Sigmoid colon (tissue), 6 donors: ENCODE measurements at regions not wholly inside any gene's neighbourhood (a gene's known extent, or its start where the extent isn't known, plus 50 kb on each side); places are given as distances from the start of the nearest gene placed in this dataset.

Experiments used
- DNase-seq: peaks from one replicate; pipeline ENCODE4 v3.0.0-alpha.2; 2019
- H3K27ac ChIP-seq, 4 donors: fragments of 200-600 bp; sonication (generic); one replicate each; pipeline ENCODE4 v1.5.1; 2016 to 2019; ENCODE audit warnings: mild to moderate bottlenecking in 1 of 4
- H3K27me3 ChIP-seq, 3 donors: fragments of 200-600 bp; sonication (generic); one replicate each; pipeline ENCODE4 v1.5.1; 2019; ENCODE audit warnings: mild to moderate bottlenecking in 1 of 3
- H3K36me3 ChIP-seq, 4 donors: fragments of 200-600 bp; sonication (generic); one replicate each; pipeline ENCODE4 v1.5.1; 2016 to 2019
- H3K4me1 ChIP-seq, 4 donors: fragments of 200-600 bp; sonication (generic); one replicate each; pipeline ENCODE4 v1.5.1; 2017 to 2019
- H3K4me3 ChIP-seq, 4 donors: fragments of 200-600 bp; sonication (generic); one replicate each; pipeline ENCODE4 v1.5.1; 2017 to 2019; ENCODE audit warnings: mild to moderate bottlenecking in 2 of 4, moderate library complexity in 1 of 4
- H3K9me3 ChIP-seq, 4 donors: fragments of 200-600 bp in 3 of 4; sonication (generic) in 3 of 4; one replicate each; pipeline versions ENCODE4 v1.5.1 to v1.6.1; 2013 to 2019
- EP300 ChIP-seq, 4 donors: sonication (generic); formaldehyde crosslinking; IDR thresholded peaks; one replicate each; pipeline ENCODE4 v1.6.1; 2017; ENCODE audit warnings: antibody characterized with exemption in 4 of 4
- POLR2A ChIP-seq, 2 donors: fragments of 450-650 bp; IDR thresholded peaks; one replicate each; pipeline ENCODE4 v1.6.1; 2016; ENCODE audit warnings: antibody characterized with exemption in 2 of 2, mild to moderate bottlenecking in 2 of 2, moderate library complexity in 2 of 2
- POLR2AphosphoS5 ChIP-seq, 4 donors: sonication (generic); formaldehyde crosslinking; IDR thresholded peaks; one replicate each; pipeline ENCODE4 v1.6.1; 2017; ENCODE audit warnings: antibody characterized with exemption in 4 of 4
- WGBS, 2 donors: extraction: QIAGEN DNeasy Blood & Tissue Kit; methylation state at CpG; one replicate each; pipeline ENCODE4 v1.1.7; 2013; 5-methylcytosine and 5-hydroxymethylcytosine counted together
- intact Hi-C: fragments of 100-400 bp; cut with DNase I; formaldehyde crosslinking; loops from one replicate; pipeline ENCODE4 v1.15.1; 2023
- TF ChIP-seq, protein P1 (sequence below), 4 experiments: fragments of 450-650 bp in 3 of 4; fragments of 200-600 bp in 1 of 4; IDR thresholded peaks; one replicate each; pipeline ENCODE4 v1.5.1; 2016 to 2019; ENCODE audit warnings: antibody characterized with exemption in 4 of 4, mild to moderate bottlenecking in 3 of 4, moderate library complexity in 2 of 4
- donor health status: healthy with polysubstance abuse.
- donor health status: healthy.

DNA sequence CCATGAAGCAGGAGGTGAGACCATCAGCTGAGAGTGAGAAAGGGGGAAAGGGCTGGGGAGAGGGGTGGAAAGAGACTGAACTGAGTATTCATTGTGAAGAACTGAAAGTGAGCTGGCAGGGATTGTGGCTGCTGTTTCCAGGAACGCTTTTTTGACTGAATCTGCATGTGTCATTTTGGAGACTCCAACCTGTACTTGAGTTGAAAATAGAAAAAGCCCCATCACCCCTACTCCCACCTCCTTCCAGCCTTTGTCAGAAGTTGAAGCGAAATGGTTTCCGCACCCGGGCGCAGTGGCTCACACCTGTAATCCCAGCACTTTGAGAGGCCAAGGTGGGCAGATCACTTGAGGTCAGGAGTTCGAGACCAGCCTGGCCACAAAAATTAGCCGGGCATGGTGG, 128.0 kb upstream of the GPR12 start:
- H3K4me3 ChIP-seq = no peak overlapping the region
- DNase-seq = no peak
- H3K4me1 ChIP-seq = no peaks in the 10 kb centered on the region
- 89 to 92% methylated on average over 7 of the region's 7 CpGs for WGBS, 2 donors
- H3K9me3 ChIP-seq = no peaks in the 10 kb centered on the region
- no peak for TF ChIP-seq EP300 (IDR thresholded peaks at IDR 0.05)
- no peaks in the 10 kb centered on the region for H3K36me3 ChIP-seq
- H3K27me3 ChIP-seq = no peaks in the 10 kb centered on the region
- H3K27ac ChIP-seq = no peak overlapping the region
- intact Hi-C loops = no loop called here

DNA sequence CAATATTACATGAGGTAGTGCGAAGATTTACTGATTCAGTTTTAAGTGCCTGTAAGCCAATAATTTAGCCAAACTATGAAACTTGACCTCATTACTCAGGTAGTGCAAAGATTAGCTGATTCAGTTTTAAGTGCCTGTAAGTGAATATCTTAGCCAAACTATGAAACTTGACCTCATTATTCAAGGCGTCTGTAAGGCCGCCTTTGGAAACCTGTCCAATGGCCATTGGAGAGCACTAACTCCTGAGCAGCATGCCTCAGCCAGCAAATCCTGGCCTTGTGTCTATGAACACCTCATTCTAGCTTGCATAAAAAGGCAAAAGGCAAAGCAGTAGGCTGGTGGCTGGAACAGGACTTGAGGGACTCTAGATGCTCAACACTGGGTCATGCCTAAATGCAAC, 127.0 kb upstream of the GPR12 start:
- Histone ChIP-seq H3K4me3 (no peak overlapping the region), H3K27me3 (no peaks in the 10 kb centered on the region), H3K4me1 (no peaks in the 10 kb centered on the region), H3K9me3 (no peaks in the 10 kb centered on the region), H3K27ac (no peak overlapping the region), H3K36me3 (no peaks in the 10 kb centered on the region)
- no peak for TF ChIP-seq POLR2A (IDR thresholded peaks at IDR 0.05)
- TF ChIP-seq EP300 (IDR thresholded peaks at IDR 0.05) = no peak
- TF ChIP-seq, protein P1, sequence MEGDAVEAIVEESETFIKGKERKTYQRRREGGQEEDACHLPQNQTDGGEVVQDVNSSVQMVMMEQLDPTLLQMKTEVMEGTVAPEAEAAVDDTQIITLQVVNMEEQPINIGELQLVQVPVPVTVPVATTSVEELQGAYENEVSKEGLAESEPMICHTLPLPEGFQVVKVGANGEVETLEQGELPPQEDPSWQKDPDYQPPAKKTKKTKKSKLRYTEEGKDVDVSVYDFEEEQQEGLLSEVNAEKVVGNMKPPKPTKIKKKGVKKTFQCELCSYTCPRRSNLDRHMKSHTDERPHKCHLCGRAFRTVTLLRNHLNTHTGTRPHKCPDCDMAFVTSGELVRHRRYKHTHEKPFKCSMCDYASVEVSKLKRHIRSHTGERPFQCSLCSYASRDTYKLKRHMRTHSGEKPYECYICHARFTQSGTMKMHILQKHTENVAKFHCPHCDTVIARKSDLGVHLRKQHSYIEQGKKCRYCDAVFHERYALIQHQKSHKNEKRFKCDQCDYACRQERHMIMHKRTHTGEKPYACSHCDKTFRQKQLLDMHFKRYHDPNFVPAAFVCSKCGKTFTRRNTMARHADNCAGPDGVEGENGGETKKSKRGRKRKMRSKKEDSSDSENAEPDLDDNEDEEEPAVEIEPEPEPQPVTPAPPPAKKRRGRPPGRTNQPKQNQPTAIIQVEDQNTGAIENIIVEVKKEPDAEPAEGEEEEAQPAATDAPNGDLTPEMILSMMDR (IDR thresholded peaks at IDR 0.05) = no peak
- TF ChIP-seq POLR2AphosphoS5 (IDR thresholded peaks at IDR 0.05) = no peak
- WGBS, 2 donors = 60 to 90% methylated on average over 3 of the region's 3 CpGs
- intact Hi-C loops = no loop called here
- no peak for DNase-seq

DNA sequence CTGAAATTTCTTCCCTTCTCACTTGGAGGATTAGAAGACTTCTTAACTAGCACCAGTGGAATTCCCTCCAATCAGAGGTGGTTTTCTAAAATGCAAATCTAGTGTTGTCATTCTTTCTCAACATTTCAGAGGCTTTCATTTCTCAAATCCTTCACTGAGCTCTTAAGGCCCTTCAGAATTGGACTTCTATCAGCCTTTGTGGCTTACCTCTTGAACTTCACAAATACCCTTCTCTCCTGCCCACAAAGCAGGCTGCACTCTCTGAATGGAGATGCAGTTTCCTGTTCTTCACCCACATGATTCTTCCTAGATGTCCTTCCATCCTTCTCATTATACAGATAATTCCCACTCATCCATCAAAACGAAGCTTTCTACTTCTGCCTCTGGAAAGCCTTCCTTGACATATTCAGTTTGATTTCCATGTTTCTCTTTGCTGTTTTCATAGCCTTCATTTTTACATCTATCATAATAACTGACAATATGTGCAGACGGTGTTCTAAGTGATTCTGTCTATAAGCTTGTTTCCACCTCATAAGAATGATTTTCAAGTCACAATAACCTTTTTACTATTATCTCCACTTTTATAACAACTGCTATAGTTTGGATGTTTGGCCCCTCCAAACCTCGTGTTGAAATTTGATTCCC, 123.1 kb upstream of the GPR12 start:
- H3K9me3 ChIP-seq = no peaks in the 10 kb centered on the region
- H3K4me1 ChIP-seq = peaks cover 0 to 10% (median 4%) of the 10 kb centered on the region in 4 donors
- no peak overlapping the region for H3K4me3 ChIP-seq
- intact Hi-C loops = no loop called here
- no peaks in the 10 kb centered on the region for H3K36me3 ChIP-seq
- TF ChIP-seq POLR2AphosphoS5 (IDR thresholded peaks at IDR 0.05) (no peak), EP300 (IDR thresholded peaks at IDR 0.05) (no peak), POLR2A (IDR thresholded peaks at IDR 0.05) (no peak)
- TF ChIP-seq, protein P1 (IDR thresholded peaks at IDR 0.05) = no peak
- 50 to 65% methylated on average over 3 of the region's 3 CpGs for WGBS, 2 donors
- DNase-seq = no peak
- H3K27me3 ChIP-seq = no peaks in the 10 kb centered on the region
- no peak overlapping the region for H3K27ac ChIP-seq

DNA sequence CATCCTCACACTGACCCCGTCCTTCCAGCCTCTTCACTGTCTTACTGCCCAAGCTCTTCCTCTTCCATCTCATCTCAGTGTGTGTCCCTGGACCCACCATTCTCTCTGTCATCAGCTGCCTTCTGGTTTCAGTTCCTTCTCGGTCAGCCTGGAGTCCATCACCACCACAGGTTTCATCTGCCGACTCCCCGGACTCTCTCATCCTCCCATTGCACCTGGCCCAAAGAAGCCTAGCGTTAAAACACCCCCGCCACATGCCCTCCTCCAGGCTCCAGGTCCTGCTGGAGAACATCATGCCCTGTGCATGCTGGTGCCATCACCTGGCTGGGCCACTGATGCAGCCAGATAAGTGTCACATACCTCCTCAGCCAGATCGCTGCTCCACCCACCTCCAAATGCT, 122.1 kb upstream of the GPR12 start:
- Histone ChIP-seq H3K4me1 (peaks cover 0 to 10% (median 4%) of the 10 kb centered on the region in 4 donors), H3K36me3 (no peaks in the 10 kb centered on the region), H3K9me3 (no peaks in the 10 kb centered on the region), H3K4me3 (no peak overlapping the region), H3K27me3 (peaks cover 0 to under 1% (median 0%) of the 10 kb centered on the region in 3 donors), H3K27ac (no peak overlapping the region)
- TF ChIP-seq POLR2A (IDR thresholded peaks at IDR 0.05) = no peak
- WGBS, 2 donors = 87 to 89% methylated on average over 7 of the region's 7 CpGs
- intact Hi-C loops = no loop called here
- DNase-seq = no peak

DNA sequence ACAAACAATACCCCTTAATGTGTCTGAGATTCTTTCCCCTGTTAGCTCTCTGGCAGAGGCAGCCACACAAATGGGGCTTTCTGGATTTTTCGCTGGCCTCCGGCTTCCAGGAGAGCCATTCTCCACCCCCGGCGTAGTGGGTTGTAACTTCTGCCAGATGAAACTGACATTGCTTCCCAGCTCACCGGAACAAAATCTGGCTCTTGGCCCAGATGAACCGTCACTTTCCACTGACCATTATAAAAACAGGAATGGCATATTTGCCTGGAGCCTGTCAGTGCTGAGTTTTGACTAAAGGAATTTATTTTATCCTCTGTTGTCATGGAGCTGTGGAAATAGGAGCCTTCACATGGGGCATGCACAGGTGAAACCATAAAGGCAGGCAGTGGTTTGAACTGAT, 120.6 kb upstream of the GPR12 start:
- H3K27me3 ChIP-seq = peaks cover 0 to 6% (median 0%) of the 10 kb centered on the region in 3 donors
- H3K4me1 ChIP-seq = peaks cover 0 to 10% (median 4%) of the 10 kb centered on the region in 4 donors
- H3K36me3 ChIP-seq = no peaks in the 10 kb centered on the region
- intact Hi-C loops = no loop called here
- no peak overlapping the region for H3K27ac ChIP-seq
- H3K4me3 ChIP-seq = peak overlapping the region in 2 of 4 donors; percentile 0 to 5
- DNase-seq = no peak
- 53 to 56% methylated on average over 6 of the region's 6 CpGs for WGBS, 2 donors
- TF ChIP-seq POLR2AphosphoS5 (IDR thresholded peaks at IDR 0.05) (no peak), POLR2A (IDR thresholded peaks at IDR 0.05) (no peak), EP300 (IDR thresholded peaks at IDR 0.05) (no peak)
- TF ChIP-seq, protein P1 (IDR thresholded peaks at IDR 0.05) = no peak
- H3K9me3 ChIP-seq = peaks cover 0 to 2% (median 0%) of the 10 kb centered on the region in 4 donors

DNA sequence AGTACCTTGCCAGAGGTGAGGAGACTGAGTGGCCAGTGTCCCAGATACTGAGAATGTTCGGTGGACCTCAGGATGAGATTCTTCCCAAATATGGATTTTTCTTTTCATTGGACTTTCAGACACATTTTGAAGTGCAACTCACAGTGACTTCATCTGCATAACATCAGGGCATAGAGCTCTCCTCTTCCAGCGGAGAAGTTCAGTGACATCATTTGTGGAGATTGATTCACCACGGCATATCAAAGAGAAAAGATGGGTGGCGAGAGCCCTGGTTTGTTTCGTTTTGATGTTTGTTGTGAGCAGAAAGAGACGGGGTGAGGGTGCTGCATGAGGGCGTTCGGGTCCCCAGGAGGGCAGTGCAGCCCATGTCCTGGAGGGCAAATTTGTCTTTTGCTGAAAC, 120.1 kb upstream of the GPR12 start:
- DNase-seq = no peak
- TF ChIP-seq EP300 (IDR thresholded peaks at IDR 0.05) (no peak), POLR2A (IDR thresholded peaks at IDR 0.05) (no peak), POLR2AphosphoS5 (IDR thresholded peaks at IDR 0.05) (no peak)
- TF ChIP-seq, protein P1 (IDR thresholded peaks at IDR 0.05) = no peak

More for the DNA sequence above, 120.1 kb upstream of the GPR12 start:
- peaks cover 0 to 6% (median 0%) of the 10 kb centered on the region in 3 donors for H3K27me3 ChIP-seq
- no peak overlapping the region for H3K27ac ChIP-seq
- H3K36me3 ChIP-seq = no peaks in the 10 kb centered on the region
- peaks cover 0 to 10% (median 4%) of the 10 kb centered on the region in 4 donors for H3K4me1 ChIP-seq
- H3K9me3 ChIP-seq = peaks cover 0 to 3% (median 0%) of the 10 kb centered on the region in 4 donors
- 78 to 79% methylated on average over 8 of the region's 8 CpGs for WGBS, 2 donors
- H3K4me3 ChIP-seq = peak overlapping the region in 2 of 4 donors; percentile 0 to 5
- intact Hi-C loops = no loop called here
